ENCODE measurements at regions not wholly inside any gene's neighbourhood (a gene's known extent, or its start where the extent isn't known, plus 50 kb on each side); places are given as distances from the start of the nearest gene placed in this dataset.
A peak's percentile ranks its signal among the peaks of the same experiment; 100 is the strongest.

DNA sequence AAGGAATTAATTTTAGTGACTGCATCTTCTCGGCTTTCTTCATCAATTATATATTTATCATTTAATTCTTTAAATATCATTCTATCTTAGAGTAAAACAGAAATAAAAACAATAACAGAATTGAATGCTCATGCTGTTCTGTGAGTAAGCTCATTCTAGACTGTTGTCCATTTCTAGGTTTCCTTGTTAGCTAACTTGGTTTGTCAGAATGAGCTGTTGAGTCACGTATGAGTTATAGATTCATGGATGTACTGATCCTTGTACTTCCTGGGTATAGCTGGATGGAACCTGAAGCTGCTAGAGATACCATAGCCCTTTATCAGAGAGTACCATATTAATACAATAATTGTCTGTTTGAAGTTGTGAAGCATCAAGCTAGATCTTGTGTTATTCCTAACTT, 515.3 kb downstream of the TENT5A start:
- DNase-seq, result no peak

DNA sequence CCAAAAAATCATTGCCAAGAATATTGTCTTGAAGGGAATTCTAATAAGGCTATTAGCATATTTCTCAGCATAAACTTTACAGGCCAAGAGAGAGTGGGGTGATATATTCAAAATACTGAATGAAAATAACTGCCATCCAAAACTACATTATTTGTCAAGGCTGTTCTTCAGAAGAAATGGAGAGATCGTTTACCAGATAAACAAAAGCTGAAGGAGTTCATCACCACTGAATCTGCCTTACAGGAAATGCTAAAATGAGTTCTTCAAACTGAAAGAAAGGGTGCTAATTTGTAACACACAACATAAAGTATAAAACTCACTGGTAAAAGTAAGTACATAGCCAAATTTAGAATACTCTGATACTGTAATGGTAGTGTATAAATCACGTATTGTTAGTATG, 517.0 kb downstream of the TENT5A start:
- no peak for DNase-seq

DNA sequence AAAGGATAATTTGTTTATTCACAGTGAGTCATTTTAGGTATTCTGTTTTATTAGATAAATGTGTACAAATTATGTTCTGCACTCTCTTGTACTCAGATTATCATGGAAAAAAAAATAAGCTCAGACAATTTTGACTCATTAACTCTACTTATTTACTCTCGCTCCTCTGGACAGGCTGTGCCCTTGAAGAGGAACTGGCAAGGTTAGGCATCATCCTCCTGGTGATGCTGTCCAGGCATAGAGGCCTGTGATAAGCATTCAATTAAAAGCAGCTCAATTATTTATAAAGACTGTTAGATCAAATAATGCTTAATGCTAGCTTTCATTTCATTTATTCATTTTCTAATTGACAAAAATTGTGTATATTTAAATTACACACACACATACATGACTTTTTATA, 518.5 kb downstream of the TENT5A start:
- no peak for DNase-seq

DNA sequence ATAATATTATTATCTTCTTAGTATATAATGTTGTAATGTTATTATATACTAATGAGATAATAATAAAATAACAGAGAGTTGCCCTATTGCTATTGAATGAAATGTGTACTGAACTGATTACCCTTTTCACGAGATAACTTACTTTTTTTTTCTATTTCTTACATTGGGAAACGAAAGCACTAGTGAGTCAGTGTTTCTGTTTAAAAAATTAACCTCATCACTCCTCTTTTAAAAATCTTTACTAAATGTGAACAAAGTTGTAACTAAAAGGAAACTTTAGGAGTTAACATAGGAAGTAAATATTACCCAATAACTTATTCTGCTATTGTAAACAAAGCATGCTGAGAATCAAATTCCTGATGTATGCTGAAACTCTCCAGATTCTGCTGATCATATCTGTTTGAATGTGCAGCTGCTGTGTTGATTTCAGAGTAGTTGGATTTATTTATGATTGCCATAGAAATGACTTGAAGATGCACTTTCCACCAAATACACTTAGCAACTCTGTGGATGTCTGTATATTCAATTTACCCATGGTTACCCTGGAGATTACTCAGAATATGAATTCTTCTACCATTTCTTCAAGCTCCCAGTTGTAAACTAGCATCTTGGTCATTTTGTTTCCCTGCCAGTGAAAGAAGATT, 523.4 kb downstream of the TENT5A start:
- DNase-seq, result no peak

DNA sequence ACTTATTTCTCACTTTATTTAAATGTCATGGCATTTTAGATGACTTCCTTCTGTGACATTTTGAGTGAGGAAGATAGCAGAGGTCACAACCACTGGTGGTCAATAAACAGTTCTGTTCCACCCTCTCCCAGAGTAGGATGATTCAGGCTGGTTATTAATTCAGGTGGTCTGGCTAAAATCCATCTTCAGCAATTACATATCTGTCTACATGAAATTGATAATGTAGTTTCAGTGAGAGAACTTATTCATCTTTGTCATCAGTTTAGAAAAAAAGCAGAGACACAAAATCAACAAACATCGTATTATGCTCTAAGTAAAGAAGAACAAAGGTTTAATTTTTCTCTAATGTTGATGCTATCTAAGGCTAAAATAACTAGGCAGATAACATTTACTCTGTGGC, 525.5 kb downstream of the TENT5A start:
- DNase-seq, result no peak

DNA sequence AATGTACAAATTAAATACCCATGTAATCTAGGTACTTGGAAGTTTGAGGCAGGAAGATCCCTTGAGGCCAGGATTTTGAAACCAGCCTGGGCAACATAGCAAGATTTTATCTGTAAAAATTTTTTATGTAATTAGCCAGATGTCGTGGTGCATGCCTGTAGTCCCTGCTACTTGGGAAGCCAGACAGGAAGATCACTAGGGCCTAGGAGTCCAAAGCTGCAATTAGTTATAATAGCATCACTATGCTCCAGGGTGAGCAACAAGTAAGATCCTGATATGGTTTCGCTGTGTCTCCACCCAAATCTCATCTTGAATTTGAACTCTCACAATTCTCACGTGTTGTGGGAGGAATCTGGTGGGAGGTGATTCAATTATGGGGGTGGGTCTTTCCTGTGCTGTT, 535.8 kb downstream of the TENT5A start:
- no peak for DNase-seq

DNA sequence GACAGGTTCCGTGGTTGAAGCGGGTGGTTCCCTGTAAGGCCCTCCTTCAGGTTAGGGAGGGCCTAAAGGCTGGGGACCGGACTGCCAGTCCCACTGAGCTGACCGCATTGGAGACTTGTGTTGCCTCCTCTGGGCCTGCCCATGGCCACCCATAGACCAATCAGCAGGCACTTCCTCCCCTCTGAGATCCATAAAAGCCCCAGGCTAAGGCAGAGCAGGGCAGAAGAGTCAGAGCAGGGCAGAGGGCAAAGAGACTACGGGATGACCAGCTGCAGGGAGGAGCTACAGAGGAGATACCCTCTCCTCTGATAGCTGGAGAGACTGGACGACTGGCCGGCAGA, 537.4 kb downstream of the TENT5A start:
- no peak for DNase-seq

DNA sequence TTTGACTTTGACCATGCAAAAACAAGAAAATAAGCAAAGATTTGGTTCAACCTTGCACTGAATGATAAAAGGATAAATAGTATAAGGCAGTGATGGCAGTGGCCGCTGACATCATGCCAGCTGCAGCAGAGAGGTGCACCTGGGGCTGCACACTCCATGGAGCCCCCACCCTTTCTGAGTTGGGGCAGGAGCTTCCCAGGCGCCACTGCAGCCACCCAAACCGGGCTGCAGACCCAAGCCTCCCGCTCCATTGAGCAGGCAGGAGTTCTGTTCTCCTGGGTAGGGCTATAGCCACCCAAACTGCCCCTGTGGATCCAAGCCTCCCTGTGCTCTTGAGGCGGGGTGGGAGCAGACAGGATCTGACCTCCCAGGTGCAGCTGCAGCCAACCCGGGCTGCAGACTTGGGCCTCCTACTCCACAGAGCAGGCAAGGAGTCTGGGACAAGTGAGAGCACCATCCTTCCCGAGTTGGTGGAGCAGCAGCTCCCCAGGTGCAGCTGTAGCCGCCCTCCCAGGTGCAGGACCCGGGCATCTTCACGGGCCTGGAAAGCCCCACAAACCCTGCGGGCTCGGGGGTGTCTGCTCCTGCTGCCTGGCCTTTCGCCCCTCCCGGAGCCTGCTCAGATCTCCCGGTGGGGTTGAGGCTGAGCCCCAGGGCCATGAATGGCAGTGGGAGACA, 537.9 kb downstream of the TENT5A start:
- no peak for DNase-seq

DNA sequence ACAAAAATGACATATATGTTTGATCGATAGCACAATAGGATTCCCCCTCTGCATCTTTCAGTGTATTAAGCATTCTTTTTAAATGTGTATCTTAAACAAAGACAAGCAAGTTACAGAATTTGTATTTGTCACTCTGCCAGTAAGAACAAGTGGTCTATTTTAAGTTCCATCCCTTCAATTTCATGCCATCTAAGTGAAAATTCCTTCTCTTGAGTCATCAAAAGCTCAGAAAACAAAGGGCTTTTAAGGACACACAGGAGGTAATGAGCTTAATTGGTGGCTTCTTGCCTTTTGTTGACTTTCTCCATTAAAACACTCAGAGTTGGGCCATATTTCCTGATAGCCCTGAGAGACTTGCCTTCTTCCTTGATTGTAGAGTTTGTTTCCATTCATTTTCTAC, 547.8 kb downstream of the TENT5A start:
- DNase-seq, result no peak

DNA sequence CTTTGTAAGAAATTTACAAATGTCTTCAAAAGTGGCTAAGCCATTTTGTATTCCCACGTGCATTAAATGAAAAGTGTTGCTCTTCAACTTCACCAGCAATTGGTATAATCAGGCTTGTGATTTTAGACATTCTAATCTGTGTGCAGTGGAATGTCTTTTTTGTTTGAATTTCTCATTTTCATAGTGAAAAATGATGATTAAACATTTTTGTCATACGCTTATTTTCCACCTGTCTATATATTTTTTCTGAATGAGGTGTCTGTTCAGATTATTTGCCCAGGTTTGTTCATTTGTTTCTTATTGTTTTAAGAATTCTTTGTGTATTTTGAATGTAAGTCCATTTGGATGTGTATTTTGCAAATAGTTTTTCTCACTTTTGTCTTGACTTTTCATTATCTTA, 558.1 kb downstream of the TENT5A start:
- DNase-seq, result no peak

DNA sequence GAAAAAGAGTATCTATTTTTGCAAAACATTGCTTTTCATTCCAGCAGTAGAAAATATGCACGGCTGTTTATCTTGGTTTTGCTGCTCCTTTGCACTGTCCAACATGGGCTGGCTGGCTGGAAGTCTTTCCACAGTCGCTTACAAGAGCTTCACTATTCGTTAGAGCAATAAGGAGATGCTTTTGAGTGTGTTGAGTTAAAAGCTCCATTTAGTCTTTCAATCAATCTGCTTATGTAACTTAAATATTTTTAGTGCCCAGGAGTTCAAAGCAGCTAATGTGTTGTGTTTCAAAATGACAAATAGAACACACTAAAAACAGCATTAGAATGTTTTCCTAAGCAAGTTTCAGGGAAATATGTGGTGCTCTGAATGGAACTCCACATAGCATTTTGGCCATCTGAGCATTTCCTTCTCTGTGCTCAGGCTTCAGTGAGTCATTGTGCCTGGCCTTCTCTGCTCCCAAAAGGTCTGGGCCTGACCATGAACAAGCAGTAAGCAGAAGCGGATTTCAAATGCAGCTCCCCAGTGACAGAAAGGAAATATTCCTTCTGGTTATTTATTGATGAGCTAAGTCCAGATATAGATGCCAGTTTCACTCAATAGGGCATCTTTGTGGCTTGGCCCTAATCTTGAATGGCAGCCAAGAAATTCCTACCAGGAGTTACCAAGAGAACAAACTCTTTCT, 580.3 kb downstream of the TENT5A start:
- DNase-seq, result peak; percentile 2

DNA sequence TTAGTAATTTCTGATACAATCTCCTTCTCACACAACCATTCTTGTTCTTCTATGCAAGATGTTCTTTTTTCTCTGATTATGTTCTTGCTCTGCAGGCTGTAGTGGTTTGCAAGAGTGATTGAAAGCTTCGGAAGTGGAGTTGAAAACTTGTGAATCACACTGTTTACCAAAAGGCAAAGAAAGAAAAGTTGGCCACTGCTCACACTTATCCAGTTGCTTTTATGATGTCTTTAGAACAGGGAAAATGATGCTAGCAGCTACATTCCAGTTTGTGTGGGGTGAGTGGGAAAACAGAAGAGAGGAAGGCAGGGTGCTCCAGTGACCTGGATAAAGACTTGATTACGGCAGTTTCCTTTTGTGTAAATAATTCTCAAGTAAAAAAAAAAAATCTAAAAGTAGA, 583.3 kb downstream of the TENT5A start:
- no peak for DNase-seq

DNA sequence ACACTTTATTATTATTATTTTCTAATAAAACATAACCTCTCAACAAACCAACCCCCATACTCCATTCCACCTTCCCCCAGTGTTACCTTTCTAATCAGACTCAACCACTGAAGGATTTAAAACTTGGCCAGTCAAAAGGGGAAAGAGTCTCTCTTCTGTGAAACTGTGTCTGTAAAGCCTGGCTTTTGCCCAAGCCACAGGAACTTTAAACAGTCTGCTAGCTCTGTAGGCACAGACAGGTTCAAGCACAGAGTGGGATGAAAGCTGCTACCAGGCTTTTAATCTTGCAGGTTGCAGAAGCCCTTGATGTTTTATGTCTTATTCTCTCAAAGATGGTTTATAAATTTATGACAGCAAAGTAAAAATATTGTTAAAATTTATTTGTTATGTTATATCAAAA, 585.7 kb downstream of the TENT5A start:
- no peak for DNase-seq

DNA sequence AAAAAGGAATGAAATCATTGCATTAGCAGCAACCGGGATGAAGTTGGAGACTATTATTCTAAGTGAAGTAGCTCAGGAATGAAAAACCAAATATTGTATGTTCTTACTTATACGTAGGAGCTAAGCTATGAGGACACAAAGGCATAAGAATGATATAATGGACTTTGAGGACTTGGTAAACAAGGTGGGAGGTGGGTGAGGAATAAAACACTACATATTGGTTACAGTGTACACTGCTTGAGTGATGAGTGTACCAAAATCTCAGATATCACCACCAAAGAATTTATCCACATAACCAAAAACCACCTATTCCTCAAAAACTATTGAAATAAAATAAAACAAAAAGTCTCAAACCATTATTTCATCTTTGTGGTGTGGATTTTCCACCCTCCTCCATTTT, 593.5 kb downstream of the TENT5A start:
- no peak for DNase-seq

DNA sequence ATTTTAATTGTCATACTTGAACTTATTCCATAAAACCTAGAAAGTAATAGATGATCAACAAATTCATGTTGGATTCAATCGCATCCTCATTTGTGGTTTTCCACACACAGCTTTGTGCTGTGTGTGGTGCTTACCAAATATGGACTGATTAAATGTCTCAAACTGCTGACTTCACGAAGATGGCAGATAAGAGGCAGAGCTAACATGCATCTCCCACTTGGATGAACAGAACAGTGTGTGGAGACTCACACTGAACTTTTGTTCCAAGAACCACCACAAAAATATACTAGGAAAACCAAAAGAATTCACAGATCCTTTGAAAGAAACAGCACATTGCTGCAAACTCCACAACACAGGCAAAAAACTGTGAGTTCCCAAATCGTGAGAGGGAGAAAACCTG, 603.7 kb downstream of the TENT5A start:
- no peak for DNase-seq

DNA sequence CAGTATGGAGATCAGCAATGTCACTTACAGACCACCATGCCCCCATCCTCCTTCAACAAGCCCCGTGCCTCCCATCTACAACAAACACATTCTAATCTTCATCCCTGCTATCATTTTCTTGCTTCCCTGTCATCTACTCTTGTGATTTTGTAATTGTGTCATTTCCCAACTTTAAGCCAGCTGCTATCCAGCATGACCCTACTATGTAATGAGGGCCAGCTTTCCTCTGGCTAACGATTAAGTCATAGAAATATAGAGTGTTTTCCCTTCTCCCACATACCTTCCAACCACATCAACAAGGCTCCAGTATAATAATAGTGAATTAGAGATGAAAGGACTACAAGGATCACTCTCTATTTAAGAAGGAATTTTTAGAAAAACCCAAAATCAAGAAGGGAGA, 607.0 kb downstream of the TENT5A start:
- no peak for DNase-seq

DNA sequence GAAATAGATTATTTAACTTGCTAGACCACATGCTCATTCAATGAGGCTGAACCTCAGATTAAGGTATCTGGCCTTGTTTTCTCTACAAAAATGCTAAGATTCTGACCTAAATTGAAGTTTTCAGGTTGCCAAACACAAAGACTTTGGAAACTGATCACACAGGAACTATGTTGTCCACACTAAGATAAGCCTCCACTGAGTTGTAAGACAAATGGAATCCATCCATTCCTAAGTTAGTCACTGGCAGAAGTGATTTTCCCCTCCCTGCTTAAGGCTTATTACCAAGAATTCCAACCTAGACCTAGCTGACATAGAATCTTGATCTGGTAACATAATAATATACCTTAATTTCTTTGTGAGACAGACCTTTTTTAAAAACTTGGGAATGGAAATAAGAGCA, 608.1 kb downstream of the TENT5A start:
- no peak for DNase-seq

DNA sequence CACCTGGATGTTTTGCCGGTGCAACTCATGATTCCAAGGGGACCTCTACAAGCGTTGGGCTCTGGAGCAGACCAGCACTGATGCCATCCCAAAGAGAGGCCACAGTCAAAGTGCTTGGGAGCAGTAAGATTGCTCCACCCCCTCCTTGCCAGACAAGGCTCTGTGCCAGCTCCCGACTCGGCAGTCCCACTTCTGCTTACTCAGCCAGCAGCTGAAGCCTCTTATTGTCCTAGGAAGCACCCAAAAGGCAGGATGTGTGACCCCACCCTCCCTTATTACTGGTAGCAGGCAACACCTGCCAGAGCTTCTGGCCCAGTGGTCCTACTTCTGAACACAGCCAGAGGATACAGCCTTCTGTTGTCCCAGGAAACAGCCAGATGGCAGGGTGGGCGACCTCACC, 614.2 kb downstream of the TENT5A start:
- DNase-seq, result no peak

DNA sequence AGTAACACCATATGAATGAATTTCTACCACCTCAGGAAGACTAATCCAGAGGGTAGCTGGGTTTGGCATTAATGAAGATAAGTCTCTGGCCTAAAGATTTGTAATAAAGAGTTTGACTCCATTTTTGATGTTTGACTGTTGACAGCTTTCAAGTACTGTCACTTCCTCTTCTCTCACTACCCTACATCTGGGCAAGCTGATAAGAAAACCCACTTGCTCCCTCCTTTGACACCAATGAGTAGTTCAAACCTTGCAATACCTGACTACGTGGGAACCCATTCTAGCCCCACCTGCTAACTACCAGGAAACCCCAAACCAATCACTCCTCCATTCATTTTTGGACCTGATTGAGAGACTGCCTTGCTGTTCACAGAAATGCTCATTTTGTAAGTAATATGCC, 621.5 kb downstream of the TENT5A start:
- DNase-seq, result no peak

DNA sequence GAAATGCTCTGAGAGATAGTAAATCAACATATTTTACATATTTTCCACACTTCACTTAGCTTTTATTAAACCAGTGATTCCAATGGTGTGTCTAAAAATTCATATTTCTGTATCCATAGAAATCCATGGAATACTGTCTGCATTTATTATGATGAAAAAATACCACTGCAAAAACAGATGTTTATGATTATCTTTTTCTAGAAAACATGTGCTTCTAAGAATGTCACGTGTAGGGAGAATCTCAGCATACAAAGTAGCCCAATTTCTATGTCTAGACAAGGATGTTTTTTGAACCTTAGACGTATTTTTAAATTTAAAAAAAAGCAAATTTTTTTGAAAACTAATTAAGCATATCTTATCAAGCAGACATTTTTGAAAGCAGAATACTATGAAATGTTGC, 622.4 kb downstream of the TENT5A start:
- no peak for DNase-seq

DNA sequence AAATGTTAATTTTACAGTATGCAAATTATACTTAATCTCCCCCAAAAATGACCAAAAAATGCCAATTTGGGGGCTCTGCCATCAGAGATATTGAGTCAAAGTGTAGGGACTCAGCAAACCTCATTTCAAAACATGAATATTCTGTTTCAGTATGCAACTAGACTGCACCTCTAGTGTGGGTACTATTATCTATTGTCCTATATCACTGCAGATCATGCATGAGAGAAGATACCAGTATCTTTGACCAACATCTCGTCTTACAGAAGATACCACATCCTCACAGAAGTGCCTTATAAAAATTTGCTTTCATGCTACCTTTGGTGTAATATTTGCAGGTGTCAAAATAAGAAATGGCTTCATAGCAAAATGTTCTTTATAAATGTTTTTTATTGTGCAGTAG, 623.8 kb downstream of the TENT5A start:
- no peak for DNase-seq

DNA sequence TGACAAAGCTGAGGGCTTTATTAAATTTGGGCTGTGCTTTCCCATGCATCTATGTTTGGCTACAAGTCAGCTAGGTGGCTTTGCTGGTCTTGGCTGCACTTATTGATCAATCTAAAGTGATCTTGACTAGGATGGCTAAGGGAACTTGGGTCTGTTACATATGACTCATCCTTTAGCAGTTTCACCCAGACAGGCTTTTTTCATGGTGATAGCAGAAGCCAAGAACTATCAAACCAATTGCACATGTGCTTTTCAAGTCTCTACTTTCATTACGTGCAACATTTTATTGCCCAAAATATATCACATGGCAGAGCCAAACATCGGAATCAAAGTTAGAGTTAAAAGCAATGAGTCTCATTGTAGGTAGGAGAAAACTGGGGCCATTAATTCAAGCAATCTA, 626.3 kb downstream of the TENT5A start:
- no peak for DNase-seq

DNA sequence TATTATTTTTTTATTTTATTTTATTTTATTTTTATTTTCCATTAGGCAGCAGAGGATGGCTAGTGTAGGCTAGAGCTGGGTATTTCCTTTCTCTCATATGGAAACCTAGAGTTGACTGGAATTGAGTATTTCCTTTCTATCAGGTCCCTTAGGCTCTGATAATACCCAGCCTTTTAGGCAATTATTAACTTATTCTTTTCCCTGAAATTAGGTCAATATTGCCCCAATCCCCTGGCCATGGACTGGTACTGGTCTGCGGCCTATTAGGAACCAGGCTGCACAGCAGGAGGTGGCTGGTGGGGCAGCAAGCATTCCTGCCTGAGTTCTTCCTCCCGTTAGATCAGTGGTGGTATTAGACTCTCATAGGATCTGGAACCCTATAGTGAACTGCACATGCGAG, 632.2 kb downstream of the TENT5A start:
- DNase-seq, result no peak

DNA sequence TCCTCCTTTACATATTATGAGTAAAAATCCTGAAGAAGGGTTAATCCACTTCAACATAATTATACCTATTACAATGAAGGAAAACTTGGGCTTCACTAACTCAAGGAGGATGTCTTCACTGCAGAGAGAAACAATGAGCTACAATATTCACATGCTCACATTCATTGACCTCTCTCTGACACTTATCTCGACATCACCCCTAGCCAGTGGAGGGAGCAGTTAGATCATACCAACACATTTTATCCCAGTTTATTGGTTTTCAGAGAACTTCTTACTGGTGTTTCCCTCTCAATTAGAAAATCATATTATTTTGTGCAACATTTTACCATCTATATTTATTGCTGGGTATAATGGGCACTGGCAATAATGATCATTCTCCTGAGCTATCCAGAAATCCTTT, 646.5 kb downstream of the TENT5A start:
- DNase-seq, result no peak
